ENCODE measurements at regions not wholly inside any gene's neighbourhood (a gene's known extent, or its start where the extent isn't known, plus 50 kb on each side); places are given as distances from the start of the nearest gene placed in this dataset.

GRCh38 chr13:76446191-76446590 is 440.0 kb downstream of the KCTD12 start:
- Histone ChIP-seq H2AFZ (no peak overlapping the region), H3K9me2 (ENCODE audit: insufficient read depth) (no peaks in the 10 kb centered on the region), H3F3A (ENCODE audit: insufficient read depth, low read depth) (no peaks in the 10 kb centered on the region), H4K20me1 (ENCODE audit: insufficient read depth) (no peaks in the 10 kb centered on the region), H3K27me3 (ENCODE audit: insufficient read depth, low read depth) (no peaks in the 10 kb centered on the region), H3K36me3 (ENCODE audit: low read depth) (no peaks in the 10 kb centered on the region), H3K27ac (no peak overlapping the region), H3K9me3 (ENCODE audit: insufficient read depth, low read depth) (no peaks in the 10 kb centered on the region), H3K4me2 (no peak overlapping the region), H3K4me1 (replicated peaks; ENCODE audit: insufficient read depth) (no peaks in the 10 kb centered on the region), H3K79me2 (ENCODE audit: low read depth) (no peaks in the 10 kb centered on the region), H3K4me3 (no peak overlapping the region)
- DNase-seq, result no peak
- ChIA-PET CTCF (no interaction called here), POLR2A (ENCODE audit: unreplicated experiment) (no interaction called here)
- BruUV-seq (replicated peaks), result no TSS peak
- intact Hi-C loops (cut with micrococcal nuclease; ENCODE audit: unreplicated experiment), result no loop called here
- no peak for TF ChIP-seq CTCF (conservative IDR thresholded peaks at IDR 0.05)
- TF ChIP-seq EZH2 (IDR thresholded peaks at IDR 0.05; ENCODE audit: low read depth), result no peak

GRCh38 chr13:76440568-76440967 is 445.6 kb downstream of the KCTD12 start:
- H3K9me3 ChIP-seq (ENCODE audit: insufficient read depth, low read depth), result no peaks in the 10 kb centered on the region
- no peaks in the 10 kb centered on the region for H3K27me3 ChIP-seq (ENCODE audit: insufficient read depth, low read depth)
- no peak overlapping the region for H3K4me2 ChIP-seq
- CTCF ChIA-PET, result no interaction called here
- no peaks in the 10 kb centered on the region for H4K20me1 ChIP-seq (ENCODE audit: insufficient read depth)
- no peak for DNase-seq
- no TSS peak for BruUV-seq (replicated peaks)
- POLR2A ChIA-PET (ENCODE audit: unreplicated experiment), result no interaction called here
- no peaks in the 10 kb centered on the region for H3K36me3 ChIP-seq (ENCODE audit: low read depth)
- H2AFZ ChIP-seq, result peak overlapping the region; percentile 62; the same call in 1 of the 2 replicates
- no peaks in the 10 kb centered on the region for H3K79me2 ChIP-seq (ENCODE audit: low read depth)
- H3K4me3 ChIP-seq, result no peak overlapping the region
- TF ChIP-seq CTCF (conservative IDR thresholded peaks at IDR 0.05) (no peak), EZH2 (IDR thresholded peaks at IDR 0.05; ENCODE audit: low read depth) (no peak)
- intact Hi-C loops (cut with micrococcal nuclease; ENCODE audit: unreplicated experiment), result no loop called here
- H3K4me1 ChIP-seq (replicated peaks; ENCODE audit: insufficient read depth), result no peaks in the 10 kb centered on the region
- no peaks in the 10 kb centered on the region for H3K9me2 ChIP-seq (ENCODE audit: insufficient read depth)
- no peaks in the 10 kb centered on the region for H3F3A ChIP-seq (ENCODE audit: insufficient read depth, low read depth)
- no peak overlapping the region for H3K27ac ChIP-seq

- CTCF ChIA-PET, result no interaction called here
- intact Hi-C loops (cut with micrococcal nuclease; ENCODE audit: unreplicated experiment), result no loop called here
Measured at GRCh38 chr13:76439546-76439945, 446.7 kb downstream of the KCTD12 start.

More at GRCh38 chr13:76439546-76439945, 446.7 kb downstream of the KCTD12 start:
- H3K36me3 ChIP-seq (ENCODE audit: low read depth), result no peaks in the 10 kb centered on the region
- H3K4me3 ChIP-seq, result no peak overlapping the region
- H3K4me1 ChIP-seq (replicated peaks; ENCODE audit: insufficient read depth), result no peaks in the 10 kb centered on the region
- no peaks in the 10 kb centered on the region for H3K9me3 ChIP-seq (ENCODE audit: insufficient read depth, low read depth)
- no peaks in the 10 kb centered on the region for H3K79me2 ChIP-seq (ENCODE audit: low read depth)
- no peaks in the 10 kb centered on the region for H4K20me1 ChIP-seq (ENCODE audit: insufficient read depth)
- no peak for DNase-seq
- no peaks in the 10 kb centered on the region for H3F3A ChIP-seq (ENCODE audit: insufficient read depth, low read depth)
- BruUV-seq (replicated peaks), result no TSS peak
- no peaks in the 10 kb centered on the region for H3K9me2 ChIP-seq (ENCODE audit: insufficient read depth)
- no peaks in the 10 kb centered on the region for H3K27me3 ChIP-seq (ENCODE audit: insufficient read depth, low read depth)
- H3K27ac ChIP-seq, result no peak overlapping the region
- H3K4me2 ChIP-seq, result no peak overlapping the region
- no peak for TF ChIP-seq EZH2 (IDR thresholded peaks at IDR 0.05; ENCODE audit: low read depth)
- no peak for TF ChIP-seq CTCF (conservative IDR thresholded peaks at IDR 0.05)
- no peak overlapping the region for H2AFZ ChIP-seq
- POLR2A ChIA-PET (ENCODE audit: unreplicated experiment), result no interaction called here
